Suprapubic skin (tissue), 4 donors: ENCODE measurements at regions not wholly inside any gene's neighbourhood (a gene's known extent, or its start where the extent isn't known, plus 50 kb on each side); places are given as distances from the start of the nearest gene placed in this dataset.

Source experiments
- DNase-seq, 2 donors: peaks; one replicate each; pipeline ENCODE4 v3.0.0-alpha.2; 2019; ENCODE audit warnings: low spot score in 2 of 2
- H3K27ac ChIP-seq: fragments of 200-600 bp; sonication (generic); one replicate; pipeline ENCODE4 v1.5.1; 2019
- H3K27me3 ChIP-seq: fragments of 200-600 bp; sonication (generic); one replicate; pipeline ENCODE4 v1.5.1; 2019
- H3K36me3 ChIP-seq: fragments of 200-600 bp; sonication (generic); one replicate; pipeline ENCODE4 v1.5.1; 2019
- H3K4me1 ChIP-seq: fragments of 200-600 bp; sonication (generic); one replicate; pipeline ENCODE4 v1.5.1; 2019
- H3K4me3 ChIP-seq: fragments of 200-600 bp; sonication (generic); one replicate; pipeline ENCODE4 v1.5.1; 2019; ENCODE audit warnings: mild to moderate bottlenecking
- H3K9me3 ChIP-seq: fragments of 200-600 bp; sonication (generic); one replicate; pipeline ENCODE4 v1.5.1; 2019
- EP300 ChIP-seq: sonication (generic); formaldehyde crosslinking; IDR thresholded peaks from one replicate; pipeline ENCODE4 v1.6.1; 2017; ENCODE audit warnings: antibody characterized with exemption
- POLR2A ChIP-seq, 2 donors: fragments of 450-650 bp; IDR thresholded peaks; one replicate each; pipeline ENCODE4 v1.6.1; 2017; ENCODE audit warnings: antibody characterized with exemption in 2 of 2, mild to moderate bottlenecking in 2 of 2, moderate library complexity in 2 of 2
- POLR2AphosphoS5 ChIP-seq, 3 donors: sonication (generic); formaldehyde crosslinking; IDR thresholded peaks; one replicate each; pipeline ENCODE4 v1.6.1; 2017; ENCODE audit warnings: antibody characterized with exemption in 3 of 3
- WGBS: methylation state at CpG from one replicate; pipeline ENCODE4 v1.1.5; 2018; 5-methylcytosine and 5-hydroxymethylcytosine counted together
- TF ChIP-seq, protein P1 (sequence below), 2 donors: fragments of 200-600 bp in 1 of 2; fragments of 450-650 bp in 1 of 2; sonication (generic) in 1 of 2; IDR thresholded peaks; one replicate each; pipeline ENCODE4 v1.5.1; 2016 to 2019; ENCODE audit warnings: antibody characterized with exemption in 2 of 2, mild to moderate bottlenecking in 1 of 2, moderate library complexity in 1 of 2

GRCh38 chr18:77804382-77804781 is 554.7 kb downstream of the GALR1 start:
- WGBS, result 58% methylated on average over 2 of the region's 2 CpGs
- no peaks in the 10 kb centered on the region for H3K4me1 ChIP-seq

DNA sequence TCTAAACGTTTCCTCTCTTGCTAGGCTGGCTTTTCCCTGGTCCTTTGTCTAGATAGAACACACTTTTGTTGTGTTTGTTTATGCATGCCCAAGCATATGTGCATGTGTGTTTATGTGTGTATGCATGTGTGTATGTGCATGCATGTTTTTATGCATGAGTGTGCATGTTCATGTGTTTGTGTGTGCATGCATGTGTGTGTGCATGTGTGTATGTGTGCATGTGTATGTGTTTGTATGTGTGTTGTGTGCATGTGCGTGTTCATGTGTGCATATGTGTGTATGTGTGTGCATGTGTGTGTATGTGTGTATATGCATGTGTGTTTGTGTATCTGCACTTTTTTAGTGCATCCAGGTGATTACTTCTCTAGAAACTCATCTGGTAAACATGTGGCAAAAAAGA is 558.0 kb downstream of the GALR1 start:
- TF ChIP-seq POLR2A (IDR thresholded peaks at IDR 0.05) (no peak), EP300 (no peak), POLR2AphosphoS5 (IDR thresholded peaks at IDR 0.05) (no peak)
- TF ChIP-seq, protein P1, sequence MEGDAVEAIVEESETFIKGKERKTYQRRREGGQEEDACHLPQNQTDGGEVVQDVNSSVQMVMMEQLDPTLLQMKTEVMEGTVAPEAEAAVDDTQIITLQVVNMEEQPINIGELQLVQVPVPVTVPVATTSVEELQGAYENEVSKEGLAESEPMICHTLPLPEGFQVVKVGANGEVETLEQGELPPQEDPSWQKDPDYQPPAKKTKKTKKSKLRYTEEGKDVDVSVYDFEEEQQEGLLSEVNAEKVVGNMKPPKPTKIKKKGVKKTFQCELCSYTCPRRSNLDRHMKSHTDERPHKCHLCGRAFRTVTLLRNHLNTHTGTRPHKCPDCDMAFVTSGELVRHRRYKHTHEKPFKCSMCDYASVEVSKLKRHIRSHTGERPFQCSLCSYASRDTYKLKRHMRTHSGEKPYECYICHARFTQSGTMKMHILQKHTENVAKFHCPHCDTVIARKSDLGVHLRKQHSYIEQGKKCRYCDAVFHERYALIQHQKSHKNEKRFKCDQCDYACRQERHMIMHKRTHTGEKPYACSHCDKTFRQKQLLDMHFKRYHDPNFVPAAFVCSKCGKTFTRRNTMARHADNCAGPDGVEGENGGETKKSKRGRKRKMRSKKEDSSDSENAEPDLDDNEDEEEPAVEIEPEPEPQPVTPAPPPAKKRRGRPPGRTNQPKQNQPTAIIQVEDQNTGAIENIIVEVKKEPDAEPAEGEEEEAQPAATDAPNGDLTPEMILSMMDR (IDR thresholded peaks at IDR 0.05), result no peak

More at GRCh38 chr18:77804382-77804781, 554.7 kb downstream of the GALR1 start:
- no peaks in the 10 kb centered on the region for H3K27me3 ChIP-seq
- DNase-seq, result no peak
- H3K27ac ChIP-seq, result no peak overlapping the region
- H3K4me3 ChIP-seq, result no peak overlapping the region
- H3K36me3 ChIP-seq, result no peaks in the 10 kb centered on the region
- H3K9me3 ChIP-seq, result no peaks in the 10 kb centered on the region
- TF ChIP-seq EP300 (no peak), POLR2AphosphoS5 (IDR thresholded peaks at IDR 0.05) (no peak), POLR2A (IDR thresholded peaks at IDR 0.05) (no peak)
- TF ChIP-seq, protein P1 (IDR thresholded peaks at IDR 0.05), result no peak

GRCh38 chr18:77811503-77811902 is 561.9 kb downstream of the GALR1 start:
- no peak overlapping the region for H3K4me3 ChIP-seq
- H3K4me1 ChIP-seq, result no peaks in the 10 kb centered on the region
- WGBS, result 50% methylated on average over 5 of the region's 5 CpGs
- no peak overlapping the region for H3K27ac ChIP-seq
- H3K36me3 ChIP-seq, result no peaks in the 10 kb centered on the region
- H3K9me3 ChIP-seq, result peaks cover 5% of the 10 kb centered on the region
- DNase-seq, result no peak
- TF ChIP-seq EP300 (no peak), POLR2AphosphoS5 (IDR thresholded peaks at IDR 0.05) (no peak), POLR2A (IDR thresholded peaks at IDR 0.05) (no peak)
- TF ChIP-seq, protein P1 (IDR thresholded peaks at IDR 0.05), result no peak
- H3K27me3 ChIP-seq, result no peaks in the 10 kb centered on the region

More for the DNA sequence above, 558.0 kb downstream of the GALR1 start:
- no peak overlapping the region for H3K27ac ChIP-seq
- no peak overlapping the region for H3K4me3 ChIP-seq
- H3K36me3 ChIP-seq, result no peaks in the 10 kb centered on the region
- no peaks in the 10 kb centered on the region for H3K4me1 ChIP-seq
- 87% methylated on average over 2 of the region's 2 CpGs for WGBS
- peaks cover 5% of the 10 kb centered on the region for H3K9me3 ChIP-seq
- no peaks in the 10 kb centered on the region for H3K27me3 ChIP-seq
- no peak for DNase-seq

DNA sequence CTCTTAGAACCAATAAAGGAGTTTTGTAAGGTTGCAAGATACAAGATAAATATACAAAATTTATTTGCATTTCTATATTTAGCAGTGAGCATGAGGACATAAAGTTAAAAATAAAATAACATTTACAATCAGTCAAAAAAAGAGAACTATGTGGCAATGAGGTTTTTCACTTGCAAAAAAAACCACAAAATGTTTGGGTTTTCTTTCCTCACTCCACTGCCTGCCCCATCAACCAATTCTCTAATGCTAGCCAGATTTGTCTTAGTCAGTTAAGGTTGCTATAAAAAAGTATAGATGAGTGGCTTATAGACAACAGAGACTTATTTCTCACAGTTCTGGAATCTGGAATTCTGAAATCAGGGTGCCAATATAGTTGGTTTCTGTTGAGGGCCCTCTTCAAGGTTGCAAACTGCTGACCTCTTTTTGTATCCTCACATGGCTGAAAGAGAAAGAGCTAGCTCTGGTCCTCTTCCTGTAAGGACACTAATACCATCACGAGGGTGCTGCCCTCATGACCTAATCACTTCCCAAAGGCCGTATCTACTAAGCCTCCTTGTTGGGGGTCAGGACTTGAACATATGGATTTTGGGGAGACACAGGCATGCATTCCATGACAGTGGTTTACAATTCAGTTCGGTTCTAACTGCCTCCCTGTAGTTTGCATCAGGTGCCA is 566.2 kb downstream of the GALR1 start:
- no peak for TF ChIP-seq POLR2A (IDR thresholded peaks at IDR 0.05)
- TF ChIP-seq, protein P1 (IDR thresholded peaks at IDR 0.05), result no peak
- TF ChIP-seq EP300, result no peak
- no peak for TF ChIP-seq POLR2AphosphoS5 (IDR thresholded peaks at IDR 0.05)
- H3K4me1 ChIP-seq, result no peaks in the 10 kb centered on the region
- no peaks in the 10 kb centered on the region for H3K27me3 ChIP-seq
- H3K36me3 ChIP-seq, result no peaks in the 10 kb centered on the region
- no peak for DNase-seq
- no peak overlapping the region for H3K4me3 ChIP-seq
- no peaks in the 10 kb centered on the region for H3K9me3 ChIP-seq
- H3K27ac ChIP-seq, result no peak overlapping the region
- 74% methylated on average over 3 of the region's 3 CpGs for WGBS

DNA sequence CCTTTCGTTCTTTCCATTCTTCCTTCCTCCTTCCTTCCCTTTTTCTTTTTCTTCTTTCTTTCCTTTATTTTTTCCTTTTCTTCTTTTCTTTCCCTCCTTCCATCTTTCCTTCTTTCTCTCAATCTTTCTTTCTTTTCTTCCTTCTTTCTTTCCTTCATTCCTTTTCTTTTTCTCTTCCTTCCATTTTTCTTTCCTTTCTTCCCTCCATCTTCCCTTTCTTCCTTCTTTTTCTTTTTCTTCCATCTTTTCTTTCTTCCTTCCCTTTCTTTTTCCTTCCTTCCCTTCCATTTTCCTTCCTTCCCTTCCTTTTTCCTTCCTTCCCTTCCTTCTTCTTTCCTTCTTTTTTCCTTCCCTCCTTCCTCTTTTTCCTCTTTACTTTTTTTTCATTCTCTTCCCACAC is 568.7 kb downstream of the GALR1 start:
- no peaks in the 10 kb centered on the region for H3K27me3 ChIP-seq
- no peaks in the 10 kb centered on the region for H3K4me1 ChIP-seq
- H3K4me3 ChIP-seq, result no peak overlapping the region
- H3K9me3 ChIP-seq, result no peaks in the 10 kb centered on the region
- DNase-seq, result no peak
- 90% methylated on average over 1 of the region's 1 CpG for WGBS
- TF ChIP-seq, protein P1 (IDR thresholded peaks at IDR 0.05), result no peak
- TF ChIP-seq POLR2AphosphoS5 (IDR thresholded peaks at IDR 0.05), result no peak
- TF ChIP-seq POLR2A (IDR thresholded peaks at IDR 0.05), result no peak
- no peak for TF ChIP-seq EP300
- H3K27ac ChIP-seq, result no peak overlapping the region
- H3K36me3 ChIP-seq, result no peaks in the 10 kb centered on the region
